SIG-M5 treated with dmso at 0.1 percent for 504 hours (cell line): ENCODE measurements at regions not wholly inside any gene's neighbourhood (a gene's known extent, or its start where the extent isn't known, plus 50 kb on each side); places are given as distances from the start of the nearest gene placed in this dataset.

ENCODE experiments used
- DNase-seq: peaks from one replicate; lab custom pipeline; 2025; ENCODE audit not compliant: unreplicated experiment; lab: John Stamatoyannopoulos, UW

GRCh38 chr14:82112210-82112839 is 578.7 kb upstream of the SEL1L start:
- no peak for DNase-seq

GRCh38 chr14:82113007-82113406 is 579.4 kb upstream of the SEL1L start:
- no peak for DNase-seq

- DNase-seq: no peak
Measured at GRCh38 chr14:82113710-82114109, 580.1 kb upstream of the SEL1L start.

GRCh38 chr14:82116721-82117120 is 583.1 kb upstream of the SEL1L start:
- DNase-seq: no peak

- no peak for DNase-seq
Measured at GRCh38 chr14:82122655-82123054, 589.0 kb upstream of the SEL1L start.

- no peak for DNase-seq
Measured at GRCh38 chr14:82124511-82124910, 590.9 kb upstream of the SEL1L start.

- no peak for DNase-seq
Measured at GRCh38 chr14:82126006-82126405, 592.4 kb upstream of the SEL1L start.

- no peak for DNase-seq
Measured at GRCh38 chr14:82134411-82134810, 600.8 kb upstream of the SEL1L start.

- DNase-seq: no peak
Measured at GRCh38 chr14:82138431-82138830, 604.8 kb upstream of the SEL1L start.

GRCh38 chr14:82146846-82147245 is 613.2 kb upstream of the SEL1L start:
- no peak for DNase-seq

- no peak for DNase-seq
Measured at GRCh38 chr14:82153689-82154088, 620.0 kb upstream of the SEL1L start.

- no peak for DNase-seq
Measured at GRCh38 chr14:82159624-82160023, 626.0 kb upstream of the SEL1L start.

- DNase-seq: no peak
Measured at GRCh38 chr14:82180139-82180538, 646.5 kb upstream of the SEL1L start.

- no peak for DNase-seq
Measured at GRCh38 chr14:82182646-82183045, 649.0 kb upstream of the SEL1L start.

GRCh38 chr14:82190742-82191141 is 657.1 kb upstream of the SEL1L start:
- no peak for DNase-seq

GRCh38 chr14:82192387-82192786 is 658.7 kb upstream of the SEL1L start:
- no peak for DNase-seq

GRCh38 chr14:82223276-82223675 is 689.6 kb upstream of the SEL1L start:
- DNase-seq: peak; percentile 1

- no peak for DNase-seq
Measured at GRCh38 chr14:82224610-82225009, 691.0 kb upstream of the SEL1L start.

- DNase-seq: no peak
Measured at GRCh38 chr14:82230748-82231147, 697.1 kb upstream of the SEL1L start.

GRCh38 chr14:82238649-82239048 is 705.0 kb upstream of the SEL1L start:
- DNase-seq: no peak

- no peak for DNase-seq
Measured at GRCh38 chr14:82239223-82239622, 705.6 kb upstream of the SEL1L start.

- DNase-seq: no peak
Measured at GRCh38 chr14:82244791-82245190, 711.1 kb upstream of the SEL1L start.

- no peak for DNase-seq
Measured at GRCh38 chr14:82251494-82251893, 717.8 kb upstream of the SEL1L start.
